Hepatocyte (in vitro differentiated cells): ENCODE measurements at regions not wholly inside any gene's neighbourhood (a gene's known extent, or its start where the extent isn't known, plus 50 kb on each side); places are given as distances from the start of the nearest gene placed in this dataset.

Source experiments
- EZH2 ChIP-seq: fragments of 200-600 bp; sonication (generic); IDR thresholded peaks from 2 replicates; pipeline ENCODE4 v1.6.1; 2016; ENCODE audit warnings: antibody characterized with exemption, mild to moderate bottlenecking, borderline replicate concordance
- EZH2phosphoT487 ChIP-seq: fragments of 200-600 bp; sonication (generic); IDR thresholded peaks from one replicate; pipeline ENCODE4 v1.6.1; 2018; ENCODE audit warnings: antibody characterized with exemption, mild to moderate bottlenecking, low read depth, moderate library complexity; ENCODE audit not compliant: unreplicated experiment, severe bottlenecking
- TF ChIP-seq, protein P1 (sequence below): fragments of 200-600 bp; sonication (generic); IDR thresholded peaks from 2 replicates; pipeline ENCODE4 v1.5.1; 2016; ENCODE audit warnings: antibody characterized with exemption, mild to moderate bottlenecking; ENCODE audit not compliant: poor library complexity

DNA sequence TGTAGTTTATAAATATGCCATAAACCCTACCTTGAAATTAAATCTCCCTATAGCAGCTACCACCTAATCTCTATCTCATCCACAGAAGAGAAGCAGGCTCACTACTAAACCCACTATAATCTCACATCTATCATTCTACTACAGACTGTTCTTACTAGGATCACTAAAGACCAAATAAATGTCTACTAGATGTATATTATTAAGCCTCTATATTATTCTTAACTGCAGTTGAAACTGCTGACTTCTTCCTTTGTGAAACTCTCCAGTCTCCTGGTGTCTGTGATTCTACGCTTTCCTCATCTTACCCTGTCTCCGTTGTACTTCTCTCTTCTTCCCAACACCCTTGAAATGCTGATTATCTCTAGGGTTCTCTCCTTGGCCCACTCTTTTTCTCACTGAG lies 1154.0 kb downstream of the IGSF11 start:
- TF ChIP-seq, protein P1, sequence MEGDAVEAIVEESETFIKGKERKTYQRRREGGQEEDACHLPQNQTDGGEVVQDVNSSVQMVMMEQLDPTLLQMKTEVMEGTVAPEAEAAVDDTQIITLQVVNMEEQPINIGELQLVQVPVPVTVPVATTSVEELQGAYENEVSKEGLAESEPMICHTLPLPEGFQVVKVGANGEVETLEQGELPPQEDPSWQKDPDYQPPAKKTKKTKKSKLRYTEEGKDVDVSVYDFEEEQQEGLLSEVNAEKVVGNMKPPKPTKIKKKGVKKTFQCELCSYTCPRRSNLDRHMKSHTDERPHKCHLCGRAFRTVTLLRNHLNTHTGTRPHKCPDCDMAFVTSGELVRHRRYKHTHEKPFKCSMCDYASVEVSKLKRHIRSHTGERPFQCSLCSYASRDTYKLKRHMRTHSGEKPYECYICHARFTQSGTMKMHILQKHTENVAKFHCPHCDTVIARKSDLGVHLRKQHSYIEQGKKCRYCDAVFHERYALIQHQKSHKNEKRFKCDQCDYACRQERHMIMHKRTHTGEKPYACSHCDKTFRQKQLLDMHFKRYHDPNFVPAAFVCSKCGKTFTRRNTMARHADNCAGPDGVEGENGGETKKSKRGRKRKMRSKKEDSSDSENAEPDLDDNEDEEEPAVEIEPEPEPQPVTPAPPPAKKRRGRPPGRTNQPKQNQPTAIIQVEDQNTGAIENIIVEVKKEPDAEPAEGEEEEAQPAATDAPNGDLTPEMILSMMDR, result no peak
- TF ChIP-seq EZH2 (no peak), EZH2phosphoT487 (no peak)
